ENCODE measurements at regions not wholly inside any gene's neighbourhood (a gene's known extent, or its start where the extent isn't known, plus 50 kb on each side); places are given as distances from the start of the nearest gene placed in this dataset.
"Not testable (repeated sequence)": the region's sequence is repeated elsewhere in the genome, so short reads cannot be mapped to it uniquely, and the experiment has no call there.

DNA sequence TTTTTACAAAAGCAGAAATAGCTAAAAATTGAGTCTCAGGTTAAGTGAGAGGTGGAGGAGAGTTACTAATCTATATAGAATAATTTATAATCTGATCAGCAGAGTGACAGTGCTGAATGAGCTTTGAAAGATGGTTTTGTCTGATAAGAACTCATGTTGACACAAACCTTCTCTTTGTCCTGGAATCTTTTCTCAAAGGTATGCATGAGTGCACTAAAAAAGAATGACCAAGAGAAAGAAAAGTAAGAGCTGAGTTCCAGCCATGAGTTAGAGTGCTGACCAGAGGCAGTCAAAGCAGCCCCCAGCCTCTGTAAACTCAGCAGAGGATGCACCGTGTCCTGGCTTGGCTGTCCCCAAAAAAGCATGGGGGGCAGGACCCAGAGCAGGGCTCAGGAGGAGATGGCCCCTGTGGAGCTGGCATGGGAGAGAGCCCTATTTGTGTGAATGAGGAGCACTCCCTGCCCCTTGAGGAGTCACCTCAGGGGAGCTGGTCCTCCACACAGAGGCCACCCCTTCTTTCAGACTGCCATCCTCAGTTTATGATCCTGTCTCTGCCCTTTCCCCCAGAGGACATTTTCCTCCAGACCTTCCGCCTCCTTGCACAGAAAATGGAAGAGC is 129.8 kb downstream of the SEC23A start:
- no peak for DNase-seq (ENCODE audit: low spot score)
- intact Hi-C loops (cut with DNase I), result no loop called here

DNA sequence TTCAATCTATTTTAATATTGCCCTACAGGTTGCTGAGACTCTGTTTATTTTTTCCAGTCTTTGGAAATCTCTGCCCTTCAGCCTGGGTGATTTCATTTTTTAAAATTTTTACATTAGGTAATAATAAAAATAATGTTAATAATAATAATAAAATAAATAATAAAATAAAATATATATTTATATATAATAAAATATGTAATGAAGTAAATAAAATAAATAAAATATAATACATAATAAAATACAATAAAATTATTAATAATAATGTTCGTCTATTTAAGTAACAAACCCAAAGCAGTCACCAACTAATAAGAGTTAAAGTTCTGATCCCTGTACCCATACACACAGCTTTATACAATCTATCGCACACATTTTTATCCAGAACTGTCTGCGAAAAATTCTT is 130.5 kb downstream of the SEC23A start:
- intact Hi-C loops (cut with DNase I), result no loop called here
- DNase-seq (ENCODE audit: low spot score), result no peak

DNA sequence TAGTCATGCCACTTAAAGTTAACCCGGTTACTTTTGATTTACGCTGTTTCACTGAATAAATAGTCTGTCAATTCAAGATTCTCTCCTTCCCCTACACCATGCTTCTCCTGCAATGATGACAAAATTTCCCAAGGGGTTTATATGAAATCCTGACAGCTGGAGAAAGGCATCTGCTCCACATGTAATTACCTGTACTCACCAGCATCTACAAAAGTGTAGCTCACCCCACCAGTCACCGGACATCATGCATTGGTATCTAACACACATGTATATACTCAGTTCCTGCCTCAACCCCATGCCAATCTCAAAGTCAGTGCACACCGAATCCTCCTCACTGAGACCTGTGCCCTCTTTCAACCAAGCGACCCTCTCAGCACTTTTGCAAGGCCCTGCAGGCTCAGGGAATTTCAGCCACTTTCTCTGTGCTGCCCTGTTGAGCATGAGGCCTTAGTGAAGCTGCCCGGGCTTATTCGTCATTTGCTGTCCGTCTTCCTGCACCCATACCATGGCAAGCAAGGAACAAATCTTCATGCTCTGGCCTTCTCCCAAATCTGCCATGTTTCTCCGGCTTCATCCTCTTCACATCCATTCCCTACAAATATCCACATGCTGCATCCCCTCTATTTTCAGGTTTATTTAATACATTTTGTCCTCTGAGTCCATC is 131.6 kb downstream of the SEC23A start:
- intact Hi-C loops (cut with DNase I), result no loop called here
- DNase-seq (ENCODE audit: low spot score), result no peak

DNA sequence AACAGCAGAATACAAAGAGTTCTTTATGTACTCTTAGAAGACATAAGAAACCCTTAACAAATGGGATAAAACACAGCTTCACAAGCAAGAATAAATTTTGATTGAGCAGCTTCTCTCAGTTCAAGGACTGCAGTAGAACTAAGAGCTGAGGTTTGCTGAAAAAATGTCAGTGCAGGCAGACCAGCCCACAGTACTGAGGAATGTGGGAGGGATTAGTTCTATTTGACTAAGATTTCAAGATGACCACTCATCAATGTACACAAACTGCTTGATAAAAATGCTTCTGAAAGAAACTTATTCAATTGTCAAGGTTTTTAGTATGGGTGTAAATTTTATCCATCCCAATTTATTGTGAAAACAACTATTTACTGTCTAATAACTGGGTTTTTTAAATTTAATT is 138.4 kb downstream of the SEC23A start:
- DNase-seq (ENCODE audit: low spot score), result no peak
- intact Hi-C loops (cut with DNase I), result loop anchor here in 1 of 2 donors (5.0 kb wide), 1 partner anchor 937 kb away; no protein-coding TSS in a partner anchor

DNA sequence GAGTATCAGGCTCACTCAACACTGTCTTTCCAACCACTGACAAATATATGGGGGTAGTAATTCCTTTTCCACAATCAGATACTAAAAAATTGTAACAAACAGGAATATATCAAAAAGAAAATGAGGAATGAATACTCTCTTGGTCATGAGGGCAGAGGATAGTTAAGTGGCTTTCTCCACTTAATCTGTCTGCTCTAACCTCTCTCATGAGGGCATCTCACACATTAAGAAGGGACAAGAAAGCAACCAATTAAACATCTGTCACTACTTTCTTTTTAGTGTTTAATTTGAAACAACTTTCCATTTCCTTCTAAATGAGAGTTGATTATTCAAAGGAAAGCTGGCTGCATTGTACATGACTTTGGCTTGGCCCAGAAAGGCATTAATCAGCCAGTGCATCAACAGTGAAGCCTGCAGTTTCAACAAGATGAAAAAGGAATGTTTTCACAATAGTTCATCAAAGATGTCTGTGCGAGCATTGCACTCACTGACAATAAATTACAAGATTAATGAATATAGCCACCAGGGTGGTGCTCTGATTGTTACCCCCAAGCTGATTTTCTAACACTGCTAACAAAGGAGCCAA is 142.0 kb downstream of the SEC23A start:
- DNase-seq (ENCODE audit: low spot score), result no peak
- intact Hi-C loops (cut with DNase I), result loop anchor here in 1 of 2 donors (5.0 kb wide), 1 partner anchor 934 kb away; no protein-coding TSS in a partner anchor

DNA sequence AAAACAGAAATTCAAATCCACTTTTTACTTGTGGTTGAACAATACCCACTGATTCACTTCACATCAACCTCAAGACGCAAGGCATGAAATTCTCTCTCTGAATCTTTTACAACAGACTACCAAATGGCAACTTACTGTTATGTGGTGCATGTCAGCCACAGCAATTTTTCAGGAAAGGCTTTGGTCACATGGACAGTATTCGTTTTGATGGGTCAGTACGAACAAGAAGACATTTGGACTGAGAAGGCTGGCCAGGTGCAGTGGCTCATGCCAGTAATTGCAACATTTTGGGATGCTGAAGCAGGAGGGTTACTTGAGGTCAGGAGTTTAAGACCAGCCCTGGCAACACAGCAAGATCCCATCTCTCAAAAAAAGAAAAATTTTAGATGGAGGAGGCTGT is 144.0 kb downstream of the SEC23A start:
- intact Hi-C loops (cut with DNase I), result no loop called here
- no peak for DNase-seq (ENCODE audit: low spot score)

DNA sequence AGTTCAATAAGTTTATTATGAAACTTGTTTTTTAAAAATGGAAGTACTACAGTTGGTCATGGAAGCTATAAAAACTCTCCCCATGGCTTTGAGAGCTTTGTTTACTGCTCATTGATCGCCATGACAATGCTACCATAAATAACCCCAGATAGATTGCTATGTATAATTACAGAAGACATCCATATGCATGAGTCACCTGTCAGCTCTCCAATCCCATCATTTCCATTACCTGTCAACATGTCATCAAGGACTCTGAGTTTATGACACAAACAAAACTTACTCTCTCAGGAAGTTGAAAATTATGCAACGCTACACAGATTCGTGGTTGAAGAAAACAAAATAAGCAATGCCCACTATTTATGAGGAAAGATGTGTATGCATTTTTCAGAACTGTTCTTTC is 144.4 kb downstream of the SEC23A start:
- DNase-seq (ENCODE audit: low spot score), result no peak
- intact Hi-C loops (cut with DNase I), result no loop called here

DNA sequence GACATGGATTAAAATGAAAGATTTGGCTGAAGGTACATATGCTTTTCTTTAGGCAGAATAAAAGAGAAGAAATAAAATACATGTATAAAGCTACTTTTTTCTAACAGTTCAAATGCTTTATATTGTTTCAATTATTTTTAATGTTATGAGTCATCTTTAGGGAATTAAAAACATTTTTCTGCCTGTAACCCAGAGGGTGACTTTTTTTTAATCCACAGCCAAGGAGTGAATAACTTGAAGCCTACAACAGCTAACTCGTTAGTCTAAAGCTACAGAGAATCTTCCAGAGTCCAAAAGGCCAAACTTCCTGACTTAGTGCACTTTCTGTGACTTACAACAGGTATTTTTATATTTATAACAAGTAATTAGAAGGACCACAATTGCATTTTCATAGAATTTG is 151.6 kb downstream of the SEC23A start:
- intact Hi-C loops (cut with DNase I), result no loop called here
- DNase-seq (ENCODE audit: low spot score), result no peak

DNA sequence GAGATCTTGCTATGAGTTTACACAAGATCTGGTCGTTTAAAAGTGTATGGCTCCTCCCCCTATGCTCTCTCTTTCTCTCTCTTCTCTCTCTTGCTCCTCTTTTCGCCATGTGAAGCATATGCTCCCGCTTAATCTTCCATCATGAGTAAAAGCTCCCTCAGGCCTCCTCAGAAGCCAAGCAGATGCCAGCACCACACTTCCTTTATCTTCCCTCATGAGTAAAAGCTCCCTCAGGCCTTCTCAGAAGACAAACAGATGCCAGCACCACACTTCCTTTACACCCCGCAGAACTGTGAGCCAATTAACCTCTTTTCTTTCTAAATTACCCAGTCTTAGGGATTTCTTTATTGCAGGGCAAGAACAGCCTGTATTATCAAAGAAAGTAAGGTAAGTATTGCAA is 152.4 kb downstream of the SEC23A start:
- DNase-seq (ENCODE audit: low spot score), result no peak
- intact Hi-C loops (cut with DNase I), result no loop called here

DNA sequence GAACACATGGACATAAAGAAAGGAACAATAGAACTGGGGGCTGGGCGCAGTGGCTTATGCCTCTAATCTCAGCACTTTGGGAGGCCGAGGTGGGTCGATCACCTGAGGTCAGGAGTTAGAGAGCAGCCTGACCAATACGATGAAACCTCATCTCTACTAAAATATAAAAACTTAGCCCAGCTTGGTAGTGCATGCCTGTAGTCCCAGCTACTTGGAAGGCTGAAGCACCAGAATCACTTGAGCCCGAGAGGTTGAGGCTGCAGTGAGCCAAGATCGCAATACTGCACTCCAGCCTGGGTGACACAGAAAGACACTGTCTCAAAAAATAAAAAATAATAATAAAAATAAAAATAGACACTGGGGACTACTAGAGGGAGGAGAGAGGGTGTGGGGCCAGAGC is 154.5 kb downstream of the SEC23A start:
- intact Hi-C loops (cut with DNase I), result no loop called here

DNA sequence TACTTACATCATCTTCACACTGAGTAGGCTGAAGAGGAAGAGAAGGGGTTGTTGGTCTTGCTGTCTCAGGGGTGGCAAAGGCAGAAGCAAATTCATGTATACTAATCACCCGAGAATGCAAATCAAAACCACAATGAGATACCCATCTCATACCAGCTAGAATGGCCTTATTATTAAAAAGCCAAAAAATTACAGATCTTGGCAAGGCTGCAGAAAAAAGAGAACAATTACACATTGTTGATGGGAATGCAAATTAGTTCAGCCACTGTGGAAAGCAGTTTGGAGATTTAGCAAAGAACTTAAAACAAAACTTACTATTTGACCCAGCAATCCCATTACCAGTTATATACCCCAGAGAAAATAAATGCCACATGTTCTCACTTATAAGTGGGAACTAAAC is 154.9 kb downstream of the SEC23A start:
- intact Hi-C loops (cut with DNase I), result no loop called here
- DNase-seq (ENCODE audit: low spot score), result no peak

More for the DNA sequence above, 154.5 kb downstream of the SEC23A start:
- DNase-seq (ENCODE audit: low spot score), result no peak

DNA sequence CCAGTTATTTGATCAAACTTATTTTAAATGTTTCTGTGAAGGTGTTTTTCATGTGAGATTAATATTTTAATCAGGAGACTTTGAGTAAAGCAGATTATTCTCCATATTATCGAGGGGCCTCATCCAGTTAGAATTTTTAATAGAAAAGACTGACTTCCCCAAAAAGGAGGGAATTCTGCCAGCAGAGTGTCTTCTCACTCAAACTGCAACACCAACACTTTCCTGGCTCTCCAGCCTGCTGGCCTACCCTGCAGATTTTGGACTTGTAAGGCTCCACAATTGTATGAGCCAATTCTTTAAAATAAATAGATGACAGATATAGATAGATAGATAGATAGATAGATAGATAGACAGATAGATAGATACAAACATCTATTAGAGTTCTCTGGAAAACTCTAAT is 155.7 kb downstream of the SEC23A start:
- DNase-seq (ENCODE audit: low spot score), result no peak
- intact Hi-C loops (cut with DNase I), result no loop called here

DNA sequence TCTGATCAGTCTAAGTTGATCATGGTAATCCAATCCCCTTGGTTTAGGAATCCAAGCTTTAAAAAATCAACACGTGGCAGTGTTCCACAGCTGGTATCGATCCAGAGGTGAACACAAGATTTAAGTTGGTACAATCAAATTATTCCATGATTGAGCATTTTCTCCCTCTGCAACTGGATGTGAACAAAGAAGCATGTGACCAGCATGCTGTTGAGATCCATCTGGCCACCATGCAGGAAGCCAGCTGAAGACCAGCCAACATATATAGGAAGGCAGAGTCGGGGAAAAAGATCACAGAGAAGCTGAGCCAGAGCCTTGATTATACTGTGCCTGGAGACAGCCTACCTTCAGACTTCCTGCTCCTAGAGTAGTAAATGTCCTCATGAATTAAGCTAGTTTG is 158.3 kb downstream of the SEC23A start:
- no peak for DNase-seq (ENCODE audit: low spot score)
- intact Hi-C loops (cut with DNase I), result no loop called here

DNA sequence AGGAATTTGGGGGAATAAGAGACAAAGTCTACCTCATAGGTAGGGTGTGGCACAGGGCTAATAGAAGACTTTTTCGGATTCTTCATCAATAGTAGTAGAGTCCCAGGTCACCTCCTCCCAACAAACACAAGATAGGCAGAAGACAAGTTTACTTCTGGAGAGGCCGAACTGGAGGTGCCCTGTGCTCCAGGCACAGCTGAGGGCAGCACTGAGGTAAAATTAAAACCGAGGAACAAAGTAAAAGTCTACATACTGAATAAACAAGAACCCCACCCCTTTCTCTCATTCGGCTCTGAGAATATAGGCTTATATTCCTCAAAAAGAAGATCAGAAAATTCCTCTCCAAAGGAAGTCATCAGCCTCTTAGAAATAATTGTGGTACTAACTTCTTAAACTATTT is 161.5 kb downstream of the SEC23A start:
- intact Hi-C loops (cut with DNase I), result no loop called here
- no peak for DNase-seq (ENCODE audit: low spot score)

DNA sequence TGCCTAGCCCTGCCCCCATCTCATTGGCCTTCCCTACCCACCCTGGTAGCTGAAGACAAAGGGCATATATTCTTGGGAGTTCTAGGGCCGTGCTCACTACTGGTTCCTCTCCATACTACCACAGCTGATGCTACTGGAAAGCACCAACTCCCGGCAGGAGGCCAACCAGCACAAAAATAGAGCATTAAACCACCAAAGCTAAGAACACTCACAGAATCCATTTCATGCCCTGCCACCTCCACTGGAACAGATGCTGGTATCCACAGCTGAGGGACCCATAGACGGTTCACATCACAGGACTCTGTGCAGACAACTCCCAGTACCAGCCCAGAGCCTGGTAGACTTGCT is 170.4 kb downstream of the SEC23A start:
- DNase-seq (ENCODE audit: low spot score); intact Hi-C loops (cut with DNase I): not testable (repeated sequence)

DNA sequence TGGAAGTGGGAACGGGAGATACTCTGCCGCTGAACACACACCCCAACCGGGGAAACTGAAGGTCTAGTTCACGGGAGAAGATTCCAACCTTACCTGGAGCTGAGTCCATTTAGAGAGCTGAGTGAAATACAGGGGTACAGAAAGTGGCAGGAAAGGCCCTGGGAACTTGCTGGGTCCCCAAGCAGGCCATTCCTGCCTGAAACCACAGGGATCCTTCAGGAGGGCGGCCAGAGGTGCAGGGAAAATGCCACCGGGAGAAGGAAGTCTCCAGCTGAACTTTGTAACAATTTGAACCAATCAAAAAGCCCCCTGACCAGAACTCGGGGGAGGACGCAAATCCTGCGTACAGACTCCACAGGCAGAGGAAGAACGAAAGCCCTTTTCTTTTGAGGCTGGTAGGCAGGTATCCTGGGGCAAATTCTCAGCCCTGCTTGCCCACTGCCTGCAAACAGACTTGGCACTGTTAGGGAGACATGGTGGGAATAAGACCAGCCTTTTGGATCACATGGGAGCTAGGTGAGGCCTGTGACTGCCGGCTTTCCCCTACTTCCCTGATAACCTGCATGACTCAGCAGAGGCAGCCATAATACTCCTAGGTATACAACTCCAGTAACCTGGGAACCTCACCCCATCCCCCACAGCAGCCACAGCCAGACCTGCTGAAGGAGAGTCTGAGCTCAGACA is 170.9 kb downstream of the SEC23A start:
- no peak for DNase-seq (ENCODE audit: low spot score)
- intact Hi-C loops (cut with DNase I), result no loop called here

DNA sequence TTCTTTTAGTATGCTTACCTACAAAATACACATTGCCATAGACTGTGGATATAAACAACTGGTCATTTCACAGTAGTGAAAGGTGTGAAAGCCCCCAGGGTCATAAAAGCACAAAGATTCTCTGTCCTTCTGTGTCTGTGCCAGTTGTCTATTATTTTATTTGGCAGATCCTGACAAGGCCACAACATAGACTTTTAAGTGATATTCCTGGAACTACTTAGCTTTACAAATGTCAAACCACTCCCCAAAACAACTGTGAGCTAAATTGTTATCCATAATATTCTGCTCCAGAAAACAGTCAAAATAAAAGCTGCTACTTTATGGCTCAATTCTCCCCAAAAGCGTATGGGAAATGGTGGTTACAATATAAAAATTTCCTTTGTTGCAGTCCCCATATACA is 172.1 kb downstream of the SEC23A start:
- no peak for DNase-seq (ENCODE audit: low spot score)
- intact Hi-C loops (cut with DNase I), result no loop called here

DNA sequence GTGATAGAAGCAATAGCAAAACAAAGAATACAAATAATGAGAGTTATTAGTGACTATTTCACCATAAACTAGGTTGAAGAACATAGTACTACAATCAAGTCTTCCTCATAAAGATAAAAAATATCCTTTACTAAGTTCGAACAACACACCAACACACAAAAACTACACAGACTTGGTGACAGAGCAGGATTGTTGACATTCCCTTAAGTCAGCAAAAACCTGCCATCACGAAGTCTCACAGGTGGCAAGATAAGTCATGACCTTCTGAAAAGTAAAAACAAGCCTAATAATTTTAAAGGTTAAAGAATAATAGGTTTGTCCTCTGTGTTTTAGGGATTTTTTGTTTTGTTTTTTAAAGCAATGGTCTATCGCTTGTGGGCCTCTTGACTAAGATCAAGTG is 173.0 kb downstream of the SEC23A start:
- no peak for DNase-seq (ENCODE audit: low spot score)
- intact Hi-C loops (cut with DNase I), result no loop called here

DNA sequence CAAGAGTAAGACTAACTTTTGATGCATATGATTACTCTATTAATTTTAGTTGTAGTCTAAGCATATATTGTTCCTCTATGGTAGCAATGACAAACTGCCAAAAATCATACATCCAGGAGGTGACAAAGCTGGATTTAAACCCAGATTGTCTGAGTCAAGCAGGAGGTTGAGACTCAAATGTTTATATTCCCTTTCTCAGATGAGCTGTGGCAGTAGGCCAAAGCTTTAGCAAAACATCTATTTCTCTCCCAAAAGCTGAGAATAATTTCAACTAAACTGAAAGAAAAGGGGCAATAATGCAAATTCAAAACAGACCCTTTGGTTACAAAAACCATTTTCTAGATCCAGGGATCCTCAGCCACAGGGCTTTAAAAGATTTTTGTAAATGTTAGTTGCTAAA is 173.6 kb downstream of the SEC23A start:
- no peak for DNase-seq (ENCODE audit: low spot score)
- intact Hi-C loops (cut with DNase I), result loop anchor here in 1 of 2 donors (5.0 kb wide), 1 partner anchor 667 kb away; no protein-coding TSS in a partner anchor

DNA sequence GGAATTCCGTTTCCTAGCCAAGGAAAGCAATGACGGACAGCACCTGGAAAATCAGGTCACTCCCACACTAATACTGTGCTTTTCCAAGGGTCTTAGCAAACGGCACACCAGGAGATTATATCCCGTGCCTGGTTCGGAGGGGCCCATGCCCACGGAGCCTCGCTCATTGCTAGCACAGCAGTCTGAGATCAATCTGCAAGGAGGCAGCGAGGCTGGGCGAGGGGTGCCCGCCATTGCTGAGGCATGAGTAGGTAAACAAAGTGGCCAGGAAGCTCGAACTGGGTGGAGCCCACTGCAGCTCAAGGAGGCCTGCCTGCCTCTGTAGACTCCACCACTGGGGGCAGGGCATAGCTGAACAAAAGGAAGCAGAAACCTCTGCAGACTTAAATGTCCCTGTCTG is 181.1 kb downstream of the SEC23A start:
- intact Hi-C loops (cut with DNase I), result not testable (repeated sequence)

DNA sequence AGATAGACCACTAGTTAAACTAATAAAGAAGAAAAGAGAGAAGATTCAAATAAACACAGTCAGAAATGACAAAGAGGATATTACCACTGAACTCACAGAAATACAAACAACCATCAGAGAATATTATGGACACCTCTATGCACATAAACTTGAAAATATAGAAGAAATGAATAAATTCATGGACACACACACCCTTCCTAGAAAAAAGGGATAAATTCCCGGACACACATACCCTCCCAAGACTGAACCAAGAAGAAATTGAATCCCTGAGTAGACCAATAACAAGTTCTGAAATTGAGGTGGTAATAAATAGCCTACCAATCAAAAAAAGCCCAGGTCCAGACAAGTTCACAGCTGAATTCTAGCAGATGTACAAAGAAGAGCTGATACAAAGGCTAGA is 187.9 kb downstream of the SEC23A start:
- intact Hi-C loops (cut with DNase I), result no loop called here
- DNase-seq (ENCODE audit: low spot score), result no peak

More for the DNA sequence above, 181.1 kb downstream of the SEC23A start:
- peak; percentile 79 for DNase-seq (ENCODE audit: low spot score)

Data from posterior vena cava (tissue), 2 donors.